ENCODE measurements at regions not wholly inside any gene's neighbourhood (a gene's known extent, or its start where the extent isn't known, plus 50 kb on each side); places are given as distances from the start of the nearest gene placed in this dataset.

DNA sequence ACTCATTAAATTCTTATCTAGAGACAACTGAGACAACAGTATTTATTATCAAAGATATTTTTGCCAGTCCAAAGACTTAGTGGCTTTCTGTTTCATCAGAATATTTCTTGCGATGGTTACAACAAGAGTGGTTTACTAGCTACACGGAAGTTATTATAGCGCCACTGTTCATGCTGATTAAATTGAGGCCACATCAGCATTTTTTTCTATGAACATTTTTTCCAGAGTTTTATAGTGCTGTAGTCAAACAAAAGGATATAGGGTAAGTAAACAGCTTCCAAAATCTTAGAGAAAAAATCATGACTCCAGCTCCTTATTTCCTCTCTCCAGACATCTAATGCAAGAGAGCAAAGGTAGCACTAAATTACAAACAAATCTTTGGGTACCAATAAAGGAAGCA lies 1264.4 kb downstream of the ZPLD1 start:
- Histone ChIP-seq H3K4ac (ENCODE audit: low read depth, low read length) (no peak overlapping the region), H2AK5ac (ENCODE audit: insufficient read length, low read length) (no peak overlapping the region), H4K8ac (replicated peaks; ENCODE audit: insufficient read length, low read depth, low read length) (no peak overlapping the region), H4K5ac (ENCODE audit: insufficient read length, low read depth, low read length) (no peak overlapping the region), H2BK15ac (ENCODE audit: low read depth, low read length) (no peak overlapping the region), H2BK120ac (ENCODE audit: low read depth, low read length, poor library complexity, severe bottlenecking) (no peak overlapping the region), H2BK20ac (ENCODE audit: low read depth, low read length, poor library complexity, severe bottlenecking) (no peak overlapping the region), H3K56ac (ENCODE audit: insufficient read length, low read depth, low read length) (no peak overlapping the region), H3K27me3 (ENCODE audit: insufficient read depth, low read length) (no peaks in the 10 kb centered on the region), H3K9me3 (ENCODE audit: control insufficient read depth, low read depth, low read length) (no peaks in the 10 kb centered on the region), H3K79me1 (ENCODE audit: insufficient read depth, low read depth, low read length, poor library complexity, severe bottlenecking) (no peaks in the 10 kb centered on the region), H3K18ac (ENCODE audit: insufficient read length, low read depth, low read length) (no peak overlapping the region), H3T11ph (ENCODE audit: low read length) (no peak overlapping the region), H2BK5ac (ENCODE audit: insufficient read length, low read length) (no peak overlapping the region), H3K79me2 (ENCODE audit: insufficient read depth, low read length) (no peaks in the 10 kb centered on the region), H3K27ac (ENCODE audit: insufficient read length, low read depth, low read length) (no peak overlapping the region), H4K20me1 (ENCODE audit: control insufficient read depth, insufficient read depth, insufficient read length) (no peaks in the 10 kb centered on the region), H3K23me2 (ENCODE audit: insufficient read length, low read depth, low read length, poor library complexity, severe bottlenecking) (no peaks in the 10 kb centered on the region), H3K23ac (ENCODE audit: insufficient read length, low read depth, low read length) (no peak overlapping the region), H3K9ac (ENCODE audit: extremely low read depth, insufficient read length, low read length) (no peak overlapping the region), H3K4me2 (ENCODE audit: insufficient read depth, insufficient read length, low read length) (no peak overlapping the region), H3K14ac (ENCODE audit: insufficient read depth, low read length) (no peak overlapping the region), H2BK12ac (ENCODE audit: insufficient read length, low read depth, low read length) (no peak overlapping the region), H3K4me1 (ENCODE audit: insufficient read depth, low read length) (no peaks in the 10 kb centered on the region), H2AFZ (ENCODE audit: low read length) (no peak overlapping the region), H4K91ac (ENCODE audit: insufficient read length, low read depth, low read length) (no peak overlapping the region)
- Mint-ChIP-seq H3K4me1 (no peaks in the 10 kb centered on the region), H3K36me3 (ENCODE audit: insufficient read depth in 1 of 3, low read depth in 3 of 3) (no peaks in the 10 kb centered on the region), H3K9me3 (no peaks in the 10 kb centered on the region), H3K27ac (no peak overlapping the region), H3K27me3 (ENCODE audit: low read depth) (no peaks in the 10 kb centered on the region; the same call in 1 of the 2 replicates), H3K4me3 (no peak overlapping the region)
- TF ChIP-seq, protein P1, sequence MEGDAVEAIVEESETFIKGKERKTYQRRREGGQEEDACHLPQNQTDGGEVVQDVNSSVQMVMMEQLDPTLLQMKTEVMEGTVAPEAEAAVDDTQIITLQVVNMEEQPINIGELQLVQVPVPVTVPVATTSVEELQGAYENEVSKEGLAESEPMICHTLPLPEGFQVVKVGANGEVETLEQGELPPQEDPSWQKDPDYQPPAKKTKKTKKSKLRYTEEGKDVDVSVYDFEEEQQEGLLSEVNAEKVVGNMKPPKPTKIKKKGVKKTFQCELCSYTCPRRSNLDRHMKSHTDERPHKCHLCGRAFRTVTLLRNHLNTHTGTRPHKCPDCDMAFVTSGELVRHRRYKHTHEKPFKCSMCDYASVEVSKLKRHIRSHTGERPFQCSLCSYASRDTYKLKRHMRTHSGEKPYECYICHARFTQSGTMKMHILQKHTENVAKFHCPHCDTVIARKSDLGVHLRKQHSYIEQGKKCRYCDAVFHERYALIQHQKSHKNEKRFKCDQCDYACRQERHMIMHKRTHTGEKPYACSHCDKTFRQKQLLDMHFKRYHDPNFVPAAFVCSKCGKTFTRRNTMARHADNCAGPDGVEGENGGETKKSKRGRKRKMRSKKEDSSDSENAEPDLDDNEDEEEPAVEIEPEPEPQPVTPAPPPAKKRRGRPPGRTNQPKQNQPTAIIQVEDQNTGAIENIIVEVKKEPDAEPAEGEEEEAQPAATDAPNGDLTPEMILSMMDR (conservative IDR thresholded peaks at IDR 0.05) = no peak
- DNase-seq = no peak
- no CpG with 5 or more reads among the region's 3 CpGs for WGBS (ENCODE audit: extremely low coverage, insufficient read length, low lambda C conversion rate)
